ENCODE measurements at regions not wholly inside any gene's neighbourhood (a gene's known extent, or its start where the extent isn't known, plus 50 kb on each side); places are given as distances from the start of the nearest gene placed in this dataset.

GRCh38 chr4:27787195-27787594 lies 926.6 kb downstream of the STIM2 start:
- Histone ChIP-seq H3K9ac (no peak overlapping the region), H3K27me3 (ENCODE audit: insufficient read depth) (no peaks in the 10 kb centered on the region), H3F3A (replicated peaks; ENCODE audit: insufficient read depth) (no peaks in the 10 kb centered on the region), H3K27ac (ENCODE audit: low read depth in 2 of 2, low read length in 1 of 2) (no peak overlapping the region), H3K9me2 (no peaks in the 10 kb centered on the region), H2AFZ (ENCODE audit: low read depth) (no peak overlapping the region), H3K9me3 (no peaks in the 10 kb centered on the region), H3K4me1 (ENCODE audit: control insufficient read depth in 1 of 2, insufficient read depth in 2 of 2, low read depth in 1 of 2, low read length in 1 of 2) (no peaks in the 10 kb centered on the region), H3K36me3 (replicated peaks in 1 of 2; ENCODE audit: control insufficient read depth in 1 of 2, insufficient read depth in 2 of 2, low read length in 1 of 2) (no peaks in the 10 kb centered on the region), H3K4me2 (no peak overlapping the region), H3K79me2 (ENCODE audit: insufficient read depth) (no peaks in the 10 kb centered on the region), H4K20me1 (ENCODE audit: insufficient read depth) (no peaks in the 10 kb centered on the region), H3K4me3 (ENCODE audit: low read depth in 2 of 2, low read length in 1 of 2) (no peak overlapping the region)
- ChIA-PET POLR2A (no interaction called here), CTCF (no interaction called here)
- DNase-seq, result no peak
- TF ChIP-seq RXRA (IDR thresholded peaks at IDR 0.05; ENCODE audit: borderline replicate concordance, low read depth), result no peak
- TF ChIP-seq GABPA (IDR thresholded peaks at IDR 0.05; ENCODE audit: low read depth), result no peak
- no peak for TF ChIP-seq YY1 (IDR thresholded peaks at IDR 0.05; ENCODE audit: low read depth)
- no peak for TF ChIP-seq USF2 (IDR thresholded peaks at IDR 0.05; ENCODE audit: borderline replicate concordance, low read depth, low read length)
- no peak for TF ChIP-seq USF1 (IDR thresholded peaks at IDR 0.05; ENCODE audit: borderline replicate concordance, low read depth)
- TF ChIP-seq GATA2 (CRISPR knock-in tag; IDR thresholded peaks at IDR 0.05), result no peak
- no peak for TF ChIP-seq ZBTB33 (IDR thresholded peaks at IDR 0.05; ENCODE audit: borderline replicate concordance, low read depth)
- no peak for TF ChIP-seq NRF1 (IDR thresholded peaks at IDR 0.05; ENCODE audit: low read depth, low read length)
- no peak for TF ChIP-seq SIN3A (IDR thresholded peaks at IDR 0.05; ENCODE audit: borderline replicate concordance, low read depth, low read length)
- no peak for TF ChIP-seq ELF1 (IDR thresholded peaks at IDR 0.05)
- WGBS (ENCODE audit: low lambda C conversion rate), result 3% methylated on average over 2 of the region's 2 CpGs

- Histone ChIP-seq H3F3A (replicated peaks; ENCODE audit: insufficient read depth) (no peaks in the 10 kb centered on the region), H2AFZ (ENCODE audit: low read depth) (0 out of 2 replicates have a peak overlapping the region, but pooled peaks have one; percentile 1), H3K27me3 (ENCODE audit: insufficient read depth) (no peaks in the 10 kb centered on the region), H3K9me3 (no peaks in the 10 kb centered on the region), H3K27ac (ENCODE audit: low read depth in 2 of 2, low read length in 1 of 2) (no peak overlapping the region), H3K4me3 (ENCODE audit: low read depth in 2 of 2, low read length in 1 of 2) (no peak overlapping the region), H3K79me2 (ENCODE audit: insufficient read depth) (no peaks in the 10 kb centered on the region), H4K20me1 (ENCODE audit: insufficient read depth) (no peaks in the 10 kb centered on the region), H3K36me3 (replicated peaks in 1 of 2; ENCODE audit: control insufficient read depth in 1 of 2, insufficient read depth in 2 of 2, low read length in 1 of 2) (no peaks in the 10 kb centered on the region), H3K4me1 (ENCODE audit: control insufficient read depth in 1 of 2, insufficient read depth in 2 of 2, low read depth in 1 of 2, low read length in 1 of 2) (no peaks in the 10 kb centered on the region), H3K4me2 (no peak overlapping the region), H3K9me2 (no peaks in the 10 kb centered on the region), H3K9ac (no peak overlapping the region)
- 9% methylated on average over 6 of the region's 6 CpGs for WGBS (ENCODE audit: low lambda C conversion rate)
- DNase-seq, result no peak
- ChIA-PET CTCF (no interaction called here), POLR2A (no interaction called here)
- TF ChIP-seq MXI1 (IDR thresholded peaks at IDR 0.05; ENCODE audit: low read depth, low read length) (no peak), RFX5 (IDR thresholded peaks at IDR 0.05; ENCODE audit: low read length) (no peak), MAX (IDR thresholded peaks at IDR 0.05; ENCODE audit: low read depth) (no peak), ZBTB33 (IDR thresholded peaks at IDR 0.05; ENCODE audit: borderline replicate concordance, low read depth) (no peak), FOXM1 (IDR thresholded peaks at IDR 0.05; ENCODE audit: low read depth) (no peak), GATA2 (CRISPR knock-in tag; IDR thresholded peaks at IDR 0.05) (no peak), TAF1 (IDR thresholded peaks at IDR 0.05; ENCODE audit: borderline replicate concordance, low read depth, low read length) (no peak), JUND (IDR thresholded peaks at IDR 0.05) (no peak), RCOR1 (IDR thresholded peaks at IDR 0.05; ENCODE audit: low read length) (no peak), TEAD4 (IDR thresholded peaks at IDR 0.05; ENCODE audit: borderline replicate concordance, insufficient read depth) (no peak), CHD2 (IDR thresholded peaks at IDR 0.05; ENCODE audit: low read length, partially characterized antibody) (no peak), SMC3 (IDR thresholded peaks at IDR 0.05; ENCODE audit: low read depth, low read length) (no peak), YY1 (IDR thresholded peaks at IDR 0.05; ENCODE audit: low read depth) (no peak), FOXJ3 (CRISPR knock-in tag; IDR thresholded peaks at IDR 0.05) (no peak), EP300 (IDR thresholded peaks at IDR 0.05; ENCODE audit: borderline replicate concordance in 1 of 2, low read depth in 1 of 2, low read length in 1 of 2) (no peak), USF2 (IDR thresholded peaks at IDR 0.05; ENCODE audit: borderline replicate concordance, low read depth, low read length) (no peak), SIN3A (IDR thresholded peaks at IDR 0.05; ENCODE audit: borderline replicate concordance, low read depth, low read length) (no peak), RAD21 (IDR thresholded peaks at IDR 0.05; ENCODE audit: low read length) (no peak)
These were observed 929.1 kb downstream of the STIM2 start for GRCh38 chr4:27789773-27790172.

Measured in SK-N-SH (cell line).